ENCODE measurements at regions not wholly inside any gene's neighbourhood (a gene's known extent, or its start where the extent isn't known, plus 50 kb on each side); places are given as distances from the start of the nearest gene placed in this dataset.

- TF ChIP-seq CTCF (IDR thresholded peaks at IDR 0.05) (no peak), POLR2A (IDR thresholded peaks at IDR 0.05) (no peak)
Measured at GRCh38 chr12:107525719-107526554, 159.7 kb upstream of the PWP1 start.

All from Peyer's patch (tissue), 4 donors.